M059J (cell line): ENCODE measurements at regions not wholly inside any gene's neighbourhood (a gene's known extent, or its start where the extent isn't known, plus 50 kb on each side); places are given as distances from the start of the nearest gene placed in this dataset.

ENCODE experiments used
- DNase-seq: peaks from one replicate; pipeline ENCODE4 v3.0.0-alpha.2; 2012; ENCODE audit warnings: low read depth

- peak; percentile 61 for DNase-seq
These were observed 421.0 kb downstream of the DYNC2H1 start for GRCh38 chr11:103530257-103530656.

- DNase-seq, result peak; percentile 91
These were observed 423.0 kb downstream of the DYNC2H1 start for GRCh38 chr11:103532133-103532788.

GRCh38 chr11:103534191-103534590, 425.0 kb downstream of the DYNC2H1 start:
- no peak for DNase-seq

GRCh38 chr11:103534959-103535358, 425.7 kb downstream of the DYNC2H1 start:
- DNase-seq, result no peak

- peak; percentile 49 for DNase-seq
These were observed 427.1 kb downstream of the DYNC2H1 start for GRCh38 chr11:103536335-103536722.

GRCh38 chr11:103537904-103538502, 428.8 kb downstream of the DYNC2H1 start:
- peak; percentile 70 for DNase-seq

- no peak for DNase-seq
These were observed 429.9 kb downstream of the DYNC2H1 start for GRCh38 chr11:103539166-103539565.

GRCh38 chr11:103541186-103541795, 432.1 kb downstream of the DYNC2H1 start:
- peak; percentile 23 for DNase-seq

GRCh38 chr11:103542851-103543250, 433.6 kb downstream of the DYNC2H1 start:
- no peak for DNase-seq

GRCh38 chr11:103543456-103543855, 434.2 kb downstream of the DYNC2H1 start:
- DNase-seq, result no peak

- peak; percentile 59 for DNase-seq
These were observed 435.6 kb downstream of the DYNC2H1 start for GRCh38 chr11:103544874-103545273.

GRCh38 chr11:103545551-103545950, 436.3 kb downstream of the DYNC2H1 start:
- DNase-seq, result no peak

GRCh38 chr11:103546236-103546635, 437.0 kb downstream of the DYNC2H1 start:
- DNase-seq, result peak; percentile 49

- DNase-seq, result no peak
These were observed 437.8 kb downstream of the DYNC2H1 start for GRCh38 chr11:103547024-103547423.

- no peak for DNase-seq
These were observed 438.5 kb downstream of the DYNC2H1 start for GRCh38 chr11:103547691-103548090.

- DNase-seq, result no peak
These were observed 439.6 kb downstream of the DYNC2H1 start for GRCh38 chr11:103548838-103549237.

- no peak for DNase-seq
These were observed 441.6 kb downstream of the DYNC2H1 start for GRCh38 chr11:103550811-103551210.

GRCh38 chr11:103552086-103552485, 442.9 kb downstream of the DYNC2H1 start:
- DNase-seq, result no peak

- no peak for DNase-seq
These were observed 446.9 kb downstream of the DYNC2H1 start for GRCh38 chr11:103556171-103556570.

- DNase-seq, result no peak
These were observed 456.9 kb downstream of the DYNC2H1 start for GRCh38 chr11:103566116-103566515.

- DNase-seq, result no peak
These were observed 454.7 kb upstream of the DDI1 start for GRCh38 chr11:103581760-103582159.

- DNase-seq, result no peak
These were observed 454.0 kb upstream of the DDI1 start for GRCh38 chr11:103582351-103582909.

GRCh38 chr11:103584021-103584420, 452.4 kb upstream of the DDI1 start:
- no peak for DNase-seq
